Breast epithelium (tissue), 3 donors: ENCODE measurements at regions not wholly inside any gene's neighbourhood (a gene's known extent, or its start where the extent isn't known, plus 50 kb on each side); places are given as distances from the start of the nearest gene placed in this dataset.

Source experiments
- POLR2A ChIP-seq: fragments of 450-650 bp; IDR thresholded peaks from one replicate; pipeline ENCODE4 v1.6.1; 2016; ENCODE audit warnings: antibody characterized with exemption, mild to moderate bottlenecking, moderate library complexity
- POLR2AphosphoS5 ChIP-seq, 3 donors: sonication (generic); formaldehyde crosslinking; IDR thresholded peaks; one replicate each; pipeline ENCODE4 v1.6.1; 2017; ENCODE audit warnings: antibody characterized with exemption in 3 of 3
- TF ChIP-seq, protein P1 (sequence below), 3 donors: fragments of 450-650 bp; IDR thresholded peaks; one replicate each; pipeline ENCODE4 v1.5.1; 2016 to 2017; ENCODE audit warnings: antibody characterized with exemption in 3 of 3, mild to moderate bottlenecking in 3 of 3, moderate library complexity in 3 of 3

DNA sequence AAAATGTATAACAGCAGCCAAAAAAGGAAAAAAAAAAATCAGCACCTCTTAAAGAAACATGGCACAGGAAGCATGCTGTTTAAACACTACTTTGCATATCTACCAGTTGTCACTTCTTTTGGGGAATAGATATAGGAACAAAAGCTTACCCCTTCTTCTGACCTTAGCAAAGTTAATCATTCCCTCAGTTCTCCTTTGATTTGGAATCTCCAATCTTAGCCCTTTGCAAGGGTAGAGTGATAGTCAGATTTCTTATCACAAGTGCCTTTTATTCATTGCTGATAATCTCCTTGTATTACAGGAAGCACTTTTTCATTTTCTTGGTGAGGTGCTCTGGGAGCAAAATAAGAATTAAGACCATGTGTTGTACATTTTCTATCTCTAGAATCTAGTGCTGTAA lies 1327.6 kb downstream of the OLFM4 start:
- TF ChIP-seq, protein P1, sequence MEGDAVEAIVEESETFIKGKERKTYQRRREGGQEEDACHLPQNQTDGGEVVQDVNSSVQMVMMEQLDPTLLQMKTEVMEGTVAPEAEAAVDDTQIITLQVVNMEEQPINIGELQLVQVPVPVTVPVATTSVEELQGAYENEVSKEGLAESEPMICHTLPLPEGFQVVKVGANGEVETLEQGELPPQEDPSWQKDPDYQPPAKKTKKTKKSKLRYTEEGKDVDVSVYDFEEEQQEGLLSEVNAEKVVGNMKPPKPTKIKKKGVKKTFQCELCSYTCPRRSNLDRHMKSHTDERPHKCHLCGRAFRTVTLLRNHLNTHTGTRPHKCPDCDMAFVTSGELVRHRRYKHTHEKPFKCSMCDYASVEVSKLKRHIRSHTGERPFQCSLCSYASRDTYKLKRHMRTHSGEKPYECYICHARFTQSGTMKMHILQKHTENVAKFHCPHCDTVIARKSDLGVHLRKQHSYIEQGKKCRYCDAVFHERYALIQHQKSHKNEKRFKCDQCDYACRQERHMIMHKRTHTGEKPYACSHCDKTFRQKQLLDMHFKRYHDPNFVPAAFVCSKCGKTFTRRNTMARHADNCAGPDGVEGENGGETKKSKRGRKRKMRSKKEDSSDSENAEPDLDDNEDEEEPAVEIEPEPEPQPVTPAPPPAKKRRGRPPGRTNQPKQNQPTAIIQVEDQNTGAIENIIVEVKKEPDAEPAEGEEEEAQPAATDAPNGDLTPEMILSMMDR (IDR thresholded peaks at IDR 0.05), result no peak
- no peak for TF ChIP-seq POLR2A
- no peak for TF ChIP-seq POLR2AphosphoS5 (IDR thresholded peaks at IDR 0.05)
